ENCODE measurements at regions not wholly inside any gene's neighbourhood (a gene's known extent, or its start where the extent isn't known, plus 50 kb on each side); places are given as distances from the start of the nearest gene placed in this dataset.
"Not testable (repeated sequence)": the region's sequence is repeated elsewhere in the genome, so short reads cannot be mapped to it uniquely, and the experiment has no call there.

DNA sequence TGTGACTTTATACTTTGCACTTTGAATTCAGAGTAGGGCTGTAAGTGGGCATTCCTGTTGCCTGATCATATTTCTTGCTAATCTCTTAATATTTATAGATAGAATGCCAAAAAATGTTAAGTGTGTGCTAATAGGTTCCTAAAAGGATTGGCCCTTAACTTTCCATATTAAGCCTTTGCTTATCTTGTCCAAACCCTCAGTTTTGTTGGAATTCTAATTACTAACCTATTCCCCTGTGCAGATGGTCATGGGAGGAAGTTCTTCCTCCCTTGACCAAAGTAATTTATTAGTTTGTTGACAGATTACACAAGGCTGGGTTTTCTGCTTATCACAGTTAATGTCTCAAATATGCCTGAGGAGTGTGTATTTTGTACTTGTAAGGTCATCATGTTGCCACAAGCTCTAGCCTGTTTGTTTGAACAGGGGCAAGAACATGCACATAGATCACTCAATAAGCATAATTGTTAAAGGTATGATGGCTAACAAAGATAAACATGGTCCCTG lies 541.1 kb upstream of the SPRY2 start:
- no peak for DNase-seq (ENCODE audit: low spot score)

DNA sequence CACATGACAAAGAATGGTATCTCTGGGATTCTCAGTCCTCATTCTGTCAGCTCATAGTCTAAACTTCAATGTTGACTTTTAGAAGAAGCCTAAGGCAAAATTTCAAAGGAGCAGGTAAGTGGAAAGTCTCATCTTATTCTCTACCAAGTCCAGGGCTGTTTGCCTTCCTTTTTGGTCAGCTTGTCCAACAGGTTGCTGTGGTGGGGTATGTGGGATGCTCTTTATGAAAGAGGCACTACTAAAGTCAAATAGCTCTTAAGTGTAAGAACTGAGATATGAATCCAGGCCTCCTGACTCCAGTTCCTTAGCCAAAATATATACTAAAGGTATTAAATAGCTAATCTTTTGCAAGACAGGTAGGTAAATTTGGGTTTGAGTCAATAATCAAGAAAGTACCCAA lies 540.6 kb upstream of the SPRY2 start:
- no peak for DNase-seq (ENCODE audit: low spot score)

- DNase-seq (ENCODE audit: low spot score): no peak
Measured at GRCh38 chr13:80881034-80881433, 540.1 kb upstream of the SPRY2 start.

DNA sequence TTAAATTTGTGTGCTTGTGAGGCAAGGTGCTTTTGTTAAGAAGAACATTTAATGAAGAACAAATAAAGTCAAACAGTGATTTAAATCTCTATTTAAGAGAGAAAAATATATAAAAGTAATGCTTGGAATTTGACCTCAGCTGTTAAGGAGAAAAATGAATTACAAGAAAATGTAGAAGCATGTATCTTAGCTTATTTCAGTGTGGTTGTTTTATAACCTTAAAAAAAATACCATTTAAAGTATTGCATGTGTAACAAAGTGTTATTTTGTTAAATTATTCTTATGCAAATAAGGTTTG lies 537.0 kb upstream of the SPRY2 start:
- DNase-seq (ENCODE audit: low spot score): no peak

DNA sequence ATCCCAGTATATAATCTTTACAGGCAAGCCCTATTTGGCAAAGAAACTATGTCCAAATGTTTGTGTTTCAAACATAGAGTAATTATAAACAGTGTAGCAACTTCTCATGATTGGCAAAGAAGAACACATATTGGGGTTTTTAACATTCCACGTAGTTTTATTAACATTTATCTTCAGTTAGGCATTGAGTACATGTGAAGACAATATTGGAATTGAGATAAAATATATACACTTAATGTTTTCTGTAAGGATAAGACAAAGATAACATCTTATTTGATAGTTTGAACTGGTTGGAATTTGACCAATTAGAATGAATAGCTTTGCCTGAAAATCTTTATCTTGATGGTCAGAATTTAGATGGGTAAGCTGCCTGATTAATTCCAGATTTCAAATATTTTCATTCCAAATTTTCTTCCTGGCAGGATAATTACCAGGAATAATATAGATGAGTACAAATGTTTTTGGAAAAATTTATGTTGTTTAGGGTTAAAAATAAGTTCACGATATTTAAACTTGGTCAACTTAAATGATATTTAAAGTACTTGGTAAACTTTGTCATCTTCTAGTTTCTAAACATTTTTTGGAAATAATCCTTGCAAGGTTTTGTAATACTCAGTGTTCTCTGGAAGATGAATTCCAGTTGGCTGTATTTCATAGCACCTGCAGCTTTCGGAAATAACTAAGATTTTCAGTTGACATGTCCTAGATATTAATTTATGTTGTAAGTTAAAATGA lies 536.5 kb upstream of the SPRY2 start:
- no peak for DNase-seq (ENCODE audit: low spot score)

- DNase-seq (ENCODE audit: low spot score): no peak
Measured at GRCh38 chr13:80873589-80873988, 532.7 kb upstream of the SPRY2 start.

DNA sequence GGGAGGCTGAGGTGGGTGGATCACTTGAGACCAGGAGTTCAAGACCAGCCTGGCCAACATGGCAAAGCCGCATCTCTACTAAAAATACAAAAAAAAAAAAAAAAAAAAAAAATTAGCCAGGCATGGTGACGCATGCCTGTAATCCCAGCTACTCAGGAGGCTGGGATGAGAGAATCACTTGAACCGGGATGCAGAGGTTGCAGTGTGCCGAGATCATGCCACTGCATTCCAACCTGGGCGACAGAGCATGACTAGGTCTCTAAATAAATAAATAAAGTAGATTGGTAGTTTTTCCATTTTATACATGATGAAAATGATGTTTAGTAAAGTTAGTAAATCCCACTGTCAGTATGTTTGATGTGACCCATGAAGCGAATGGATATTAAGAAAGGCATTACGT lies 531.0 kb upstream of the SPRY2 start:
- not testable (repeated sequence) for DNase-seq (ENCODE audit: low spot score)

- DNase-seq (ENCODE audit: low spot score): no peak
Measured at GRCh38 chr13:80871481-80871880, 530.6 kb upstream of the SPRY2 start.

- DNase-seq (ENCODE audit: low spot score): no peak
Measured at GRCh38 chr13:80870186-80870585, 529.3 kb upstream of the SPRY2 start.

- DNase-seq (ENCODE audit: low spot score): no peak
Measured at GRCh38 chr13:80866921-80867320, 526.0 kb upstream of the SPRY2 start.

DNA sequence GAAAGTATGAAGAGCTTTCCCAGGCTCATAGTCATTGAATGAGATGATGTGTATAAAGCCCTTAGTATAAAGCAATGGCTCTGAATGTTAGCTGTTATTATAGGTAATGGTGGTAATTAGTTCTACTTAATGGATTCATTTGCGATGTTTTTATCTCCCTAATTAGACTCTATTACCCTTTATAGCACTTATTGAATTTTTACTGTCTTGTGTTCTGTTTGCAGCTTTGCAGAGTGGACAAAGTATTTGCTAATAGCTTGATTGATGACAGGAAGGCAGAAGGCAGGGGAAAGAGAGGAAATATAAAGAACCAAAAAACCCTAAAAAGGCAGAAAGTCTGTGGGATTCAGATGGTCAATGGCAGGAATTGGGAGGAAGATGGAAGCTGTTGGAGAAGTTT lies 524.4 kb upstream of the SPRY2 start:
- no peak for DNase-seq (ENCODE audit: low spot score)

GRCh38 chr13:80862456-80862855 lies 521.5 kb upstream of the SPRY2 start:
- no peak for DNase-seq (ENCODE audit: low spot score)

- DNase-seq (ENCODE audit: low spot score): no peak
Measured at GRCh38 chr13:80860845-80861244, 519.9 kb upstream of the SPRY2 start.

DNA sequence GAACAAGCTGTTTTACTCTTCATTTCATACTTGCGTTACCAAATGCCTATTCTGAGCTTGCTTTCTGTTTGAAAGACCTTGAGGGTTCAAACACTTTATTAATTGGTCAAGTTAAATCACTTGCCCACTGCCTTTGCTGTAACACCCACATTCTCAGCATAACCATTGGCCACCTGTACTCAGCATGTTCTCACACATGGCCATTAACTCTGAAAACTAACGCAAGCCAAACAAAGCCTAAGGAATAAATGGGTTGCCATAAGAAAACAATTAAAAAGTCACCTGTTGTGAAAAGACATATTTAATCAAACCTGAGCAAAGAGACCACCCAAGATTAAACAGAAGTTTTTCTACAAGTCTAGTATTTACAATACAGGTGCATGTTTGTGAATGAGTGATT lies 517.2 kb upstream of the SPRY2 start:
- no peak for DNase-seq (ENCODE audit: low spot score)

- no peak for DNase-seq (ENCODE audit: low spot score)
Measured at GRCh38 chr13:80857321-80857720, 516.4 kb upstream of the SPRY2 start.

- no peak for DNase-seq (ENCODE audit: low spot score)
Measured at GRCh38 chr13:80850771-80851170, 509.8 kb upstream of the SPRY2 start.

DNA sequence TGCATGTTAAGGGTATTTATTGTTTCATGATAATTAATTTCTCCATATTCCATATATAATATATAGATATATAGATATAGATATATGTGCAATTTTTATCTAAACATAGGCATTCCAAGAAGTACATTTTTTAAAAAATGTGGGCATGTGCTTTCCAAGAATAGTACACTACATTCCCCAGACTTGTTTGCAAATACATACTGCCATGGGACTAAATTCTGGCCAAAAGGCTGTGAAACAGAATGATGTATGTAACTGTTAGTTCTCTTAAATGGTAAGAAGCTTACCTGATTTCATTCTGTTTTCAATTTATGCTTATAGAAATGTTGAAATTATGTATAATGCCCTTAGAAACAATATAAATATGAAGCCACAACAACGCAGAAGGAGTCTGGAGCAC lies 503.2 kb upstream of the SPRY2 start:
- DNase-seq (ENCODE audit: low spot score): no peak

GRCh38 chr13:80841414-80841813 lies 500.5 kb upstream of the SPRY2 start:
- no peak for DNase-seq (ENCODE audit: low spot score)

GRCh38 chr13:80840316-80840976 lies 499.5 kb upstream of the SPRY2 start:
- DNase-seq (ENCODE audit: low spot score): no peak

GRCh38 chr13:80835902-80836301 lies 495.0 kb upstream of the SPRY2 start:
- DNase-seq (ENCODE audit: low spot score): no peak

GRCh38 chr13:80830431-80830830 lies 489.5 kb upstream of the SPRY2 start:
- DNase-seq (ENCODE audit: low spot score): no peak

GRCh38 chr13:80828759-80829158 lies 487.8 kb upstream of the SPRY2 start:
- no peak for DNase-seq (ENCODE audit: low spot score)

DNA sequence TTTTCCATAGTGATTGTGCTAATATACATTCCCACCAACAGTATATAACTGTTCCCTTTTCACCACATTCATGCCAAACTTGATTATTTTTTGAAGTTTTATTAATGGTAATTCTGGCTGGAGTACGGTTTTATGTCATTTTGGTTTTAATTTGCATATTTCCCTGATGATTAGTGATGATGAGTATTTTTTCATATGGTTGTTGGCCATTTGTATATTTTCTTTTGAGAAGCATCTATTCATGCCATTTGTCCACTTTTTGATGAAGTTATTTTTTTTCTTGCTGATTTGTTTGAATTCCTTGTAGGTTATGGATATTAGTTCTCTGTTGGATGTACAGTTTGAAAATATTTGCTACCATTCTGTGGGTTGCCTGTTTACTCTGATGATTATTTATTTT lies 484.4 kb upstream of the SPRY2 start:
- no peak for DNase-seq (ENCODE audit: low spot score)

GRCh38 chr13:80824229-80824628 lies 483.3 kb upstream of the SPRY2 start:
- DNase-seq (ENCODE audit: low spot score): no peak
